NAMALWA (cell line): ENCODE measurements at regions not wholly inside any gene's neighbourhood (a gene's known extent, or its start where the extent isn't known, plus 50 kb on each side); places are given as distances from the start of the nearest gene placed in this dataset.

Experiments
- DNase-seq: peaks from one replicate; pipeline ENCODE4 v3.0.0-alpha.2; 2015; ENCODE audit warnings: low spot score

- DNase-seq, result no peak
Observed at GRCh38 chr3:147758771-147759170, 349.6 kb downstream of the ZIC1 start.

- DNase-seq, result no peak
Observed at GRCh38 chr3:147760085-147760484, 350.9 kb downstream of the ZIC1 start.

- DNase-seq, result no peak
Observed at GRCh38 chr3:147760941-147761340, 351.8 kb downstream of the ZIC1 start.

- DNase-seq, result no peak
Observed at GRCh38 chr3:147773116-147773630, 364.0 kb downstream of the ZIC1 start.

- no peak for DNase-seq
Observed at GRCh38 chr3:147775411-147775810, 366.2 kb downstream of the ZIC1 start.

GRCh38 chr3:147775816-147776530 lies 366.8 kb downstream of the ZIC1 start:
- DNase-seq, result no peak

- no peak for DNase-seq
Observed at GRCh38 chr3:147793841-147794240, 384.7 kb downstream of the ZIC1 start.

- no peak for DNase-seq
Observed at GRCh38 chr3:147794596-147794995, 385.4 kb downstream of the ZIC1 start.

- DNase-seq, result no peak
Observed at GRCh38 chr3:147795418-147795817, 386.3 kb downstream of the ZIC1 start.

- no peak for DNase-seq
Observed at GRCh38 chr3:147797095-147797494, 387.9 kb downstream of the ZIC1 start.

- DNase-seq, result no peak
Observed at GRCh38 chr3:147799601-147800000, 390.4 kb downstream of the ZIC1 start.

- DNase-seq, result no peak
Observed at GRCh38 chr3:147807776-147808175, 398.6 kb downstream of the ZIC1 start.

GRCh38 chr3:147809206-147809605 lies 400.0 kb downstream of the ZIC1 start:
- no peak for DNase-seq

- no peak for DNase-seq
Observed at GRCh38 chr3:147812186-147812911, 403.2 kb downstream of the ZIC1 start.

- DNase-seq, result no peak
Observed at GRCh38 chr3:147813256-147813655, 404.1 kb downstream of the ZIC1 start.

GRCh38 chr3:147816752-147817151 lies 407.6 kb downstream of the ZIC1 start:
- no peak for DNase-seq

- DNase-seq, result no peak
Observed at GRCh38 chr3:147832611-147833010, 423.4 kb downstream of the ZIC1 start.

- no peak for DNase-seq
Observed at GRCh38 chr3:147836330-147836729, 427.2 kb downstream of the ZIC1 start.

GRCh38 chr3:147838652-147839051 lies 429.5 kb downstream of the ZIC1 start:
- peak; percentile 19 for DNase-seq

GRCh38 chr3:147843331-147843730 lies 434.2 kb downstream of the ZIC1 start:
- DNase-seq, result no peak

- DNase-seq, result no peak
Observed at GRCh38 chr3:147846293-147846692, 437.1 kb downstream of the ZIC1 start.

- DNase-seq, result no peak
Observed at GRCh38 chr3:147846854-147847478, 437.8 kb downstream of the ZIC1 start.

- DNase-seq, result no peak
Observed at GRCh38 chr3:147851062-147851461, 441.9 kb downstream of the ZIC1 start.
